GM12878 (cell line): ENCODE measurements at regions not wholly inside any gene's neighbourhood (a gene's known extent, or its start where the extent isn't known, plus 50 kb on each side); places are given as distances from the start of the nearest gene placed in this dataset.

Source experiments
- ATAC-seq: fragments of 200-7000 bp; cut with Tn5 transposase; 3 replicates; pipeline ENCODE4 v1.9.1; 2020; ENCODE audit warnings: mild to moderate bottlenecking, moderate library complexity
- BruUV-seq: library from RNA; stranded (reverse); fragments of 400-500 nt; replicated peaks from 2 replicates; lab custom pipeline; 2021; lab: Mats Ljungman, UMichigan
- CTCF ChIA-PET: fragments of 300-600 bp; sonication (Branson Sonifier 250); formaldehyde crosslinking; extraction: SDS; loops from one replicate; lab custom pipeline; 2021; ENCODE audit warnings: inconsistent platforms; lab: Yijun Ruan, JAX
- POLR2A ChIA-PET: fragments of 350-600 bp; formaldehyde crosslinking; extraction: SDS; loops from one replicate; lab custom pipeline; 2021; ENCODE audit warnings: inconsistent platforms; lab: Charles Lee
- RAD21 ChIA-PET: fragments of 300-600 bp; sonication (Branson Sonifier 250); formaldehyde crosslinking; loops from one replicate; lab custom pipeline; 2023; ENCODE audit warnings: antibody characterized with exemption; ENCODE audit not compliant: unreplicated experiment; lab: Charles Lee
- SMC1A ChIA-PET: fragments of 300-600 bp; sonication (Branson Sonifier 250); formaldehyde crosslinking; loops from one replicate; lab custom pipeline; 2023; ENCODE audit not compliant: unreplicated experiment, uncharacterized antibody; lab: Charles Lee
- DNase-seq: peaks from one replicate; pipeline ENCODE4 v3.0.0-alpha.2; 2011; ENCODE audit warnings: low read depth, low spot score
- FAIRE-seq: peaks from 3 replicates; lab custom pipeline; 2011; peaks lifted over from hg19 to GRCh38; lab: Jason Lieb, UNC
- H2AFZ ChIP-seq: 2 replicates; pipeline ENCODE4 v1.6.0; 2011; ENCODE audit warnings: low read depth, low read length, control low read depth; ENCODE audit not compliant: control insufficient read depth
- H3K27ac ChIP-seq: 2 replicates; pipeline ENCODE4 v1.5.1; 2011; ENCODE audit warnings: control low read depth; ENCODE audit not compliant: control insufficient read depth, insufficient read depth
- H3K27me3 ChIP-seq, 2 experiments: replicated peaks in 1 of 2; 2 replicates each; pipeline versions ENCODE4 v1.6.0 to v1.6.1; 2011; ENCODE audit warnings: low read length in 1 of 2; ENCODE audit not compliant: control insufficient read depth in 2 of 2, insufficient read depth in 2 of 2
- H3K36me3 ChIP-seq, 2 experiments: 2 replicates each; pipeline ENCODE4 v1.5.1; 2011; ENCODE audit warnings: low read length in 1 of 2; ENCODE audit not compliant: control insufficient read depth in 2 of 2, insufficient read depth in 2 of 2
- H3K4me1 ChIP-seq: 2 replicates; pipeline ENCODE4 v1.6.1; 2011; ENCODE audit warnings: mild to moderate bottlenecking, low read length, moderate library complexity, mixed read lengths; ENCODE audit not compliant: control insufficient read depth, insufficient read depth
- H3K4me2 ChIP-seq: 2 replicates; pipeline ENCODE4 v1.6.0; 2011; ENCODE audit warnings: control low read depth; ENCODE audit not compliant: control insufficient read depth, insufficient read depth
- H3K4me3 ChIP-seq: fragments of 200-600 bp; sonication (generic); 2 replicates; pipeline ENCODE4 v1.5.1; 2016
- H3K79me2 ChIP-seq: 2 replicates; pipeline ENCODE4 v1.6.0; 2011; ENCODE audit warnings: low read length; ENCODE audit not compliant: control insufficient read depth, insufficient read depth
- H3K9ac ChIP-seq: 2 replicates; pipeline ENCODE4 v1.8.0; 2011; ENCODE audit warnings: low read length, control low read depth, mixed read lengths; ENCODE audit not compliant: control insufficient read depth, insufficient read depth
- H3K9me3 ChIP-seq: replicated peaks from 3 replicates; pipeline ENCODE4 v1.5.1; 2011; ENCODE audit warnings: mild to moderate bottlenecking, low read length; ENCODE audit not compliant: control insufficient read depth, insufficient read depth
- H4K20me1 ChIP-seq: 2 replicates; pipeline ENCODE4 v1.6.0; 2011; ENCODE audit not compliant: control insufficient read depth, insufficient read depth
- CREM ChIP-seq: IDR thresholded peaks from 2 replicates; pipeline ENCODE4 v1.6.1; 2014; ENCODE audit warnings: antibody characterized with exemption, low read depth
- GABPA ChIP-seq: IDR thresholded peaks from 2 replicates; pipeline ENCODE4 v1.6.1; 2014; ENCODE audit warnings: antibody characterized with exemption, low read depth, mild to moderate bottlenecking, inconsistent platforms
- GATAD2B ChIP-seq: fragments of 450-650 bp; conservative IDR thresholded peaks from 2 replicates; pipeline ENCODE4 v1.6.1; 2017; ENCODE audit warnings: low read depth, mild to moderate bottlenecking, moderate library complexity
- HDGF ChIP-seq: fragments of 450-650 bp; IDR thresholded peaks from 2 replicates; pipeline ENCODE4 v1.6.1; 2016; ENCODE audit warnings: antibody characterized with exemption
- NR2C1 ChIP-seq: fragments of 450-650 bp; IDR thresholded peaks from 2 replicates; pipeline ENCODE4 v1.6.1; 2017; ENCODE audit warnings: antibody characterized with exemption, mild to moderate bottlenecking, moderate library complexity
- PML ChIP-seq: IDR thresholded peaks from 2 replicates; pipeline ENCODE4 v1.6.1; 2012; ENCODE audit warnings: low read length, inconsistent platforms
- POLR2AphosphoS2 ChIP-seq: IDR thresholded peaks from 2 replicates; pipeline ENCODE4 v1.6.1; 2011; ENCODE audit warnings: low read depth, mild to moderate bottlenecking, low read length, improper control_type of control experiment, moderate library complexity
- RAD51 ChIP-seq: fragments of 450-650 bp; IDR thresholded peaks from 2 replicates; pipeline ENCODE4 v1.6.1; 2016; ENCODE audit warnings: moderate library complexity, mild to moderate bottlenecking, inconsistent platforms
- STAT3 ChIP-seq: IDR thresholded peaks from 2 replicates; pipeline ENCODE4 v1.6.1; 2011; ENCODE audit warnings: low read depth, low read length, improper control_type of control experiment
- ZNF217 ChIP-seq: fragments of 450-650 bp; IDR thresholded peaks from 2 replicates; pipeline ENCODE4 v1.6.1; 2017; ENCODE audit warnings: antibody characterized with exemption, mild to moderate bottlenecking
- ZNF274 ChIP-seq: IDR thresholded peaks from one replicate; pipeline ENCODE4 v1.8.0; 2011; ENCODE audit not compliant: insufficient read length, insufficient read depth
- WGBS: methylation state at CpG from one replicate; pipeline ENCODE4 v1.1.6; 2016; ENCODE audit warnings: low lambda C conversion rate; ENCODE audit not compliant: insufficient replicate concordance, insufficient coverage; ENCODE audit errors: missing lambda C conversion rate; 5-methylcytosine and 5-hydroxymethylcytosine counted together
- in situ Hi-C: fragments of 300-500 bp; cut with MboI; formaldehyde crosslinking; loops from 9 replicates; pipeline ENCODE4 v1.14.3; 2018; ENCODE audit warnings: mixed read lengths
- intact Hi-C: fragments of 100-400 bp; cut with micrococcal nuclease; formaldehyde crosslinking; loops from one replicate; pipeline ENCODE4 v1.14.2; 2022; ENCODE audit not compliant: unreplicated experiment
- TF ChIP-seq, protein P1 (sequence below): IDR thresholded peaks from 2 replicates; pipeline ENCODE4 v1.6.1; 2012; ENCODE audit warnings: low read depth, low read length, improper control_type of control experiment
- TF ChIP-seq, protein P2 (sequence below): IDR thresholded peaks from 2 replicates; pipeline ENCODE4 v1.6.1; 2012; ENCODE audit warnings: low read depth, low read length, improper control_type of control experiment
- TF ChIP-seq, protein P3 (sequence below): fragments of 450-650 bp; formaldehyde crosslinking; IDR thresholded peaks from 2 replicates; pipeline ENCODE4 v1.4.0; 2020; ENCODE audit warnings: mild to moderate bottlenecking, moderate library complexity
- TF ChIP-seq, protein P4 (sequence below): fragments of 150-350 bp; IDR thresholded peaks from 2 replicates; pipeline ENCODE4 v1.6.1; 2014; ENCODE audit warnings: mild to moderate bottlenecking, low read depth, low read length

DNA sequence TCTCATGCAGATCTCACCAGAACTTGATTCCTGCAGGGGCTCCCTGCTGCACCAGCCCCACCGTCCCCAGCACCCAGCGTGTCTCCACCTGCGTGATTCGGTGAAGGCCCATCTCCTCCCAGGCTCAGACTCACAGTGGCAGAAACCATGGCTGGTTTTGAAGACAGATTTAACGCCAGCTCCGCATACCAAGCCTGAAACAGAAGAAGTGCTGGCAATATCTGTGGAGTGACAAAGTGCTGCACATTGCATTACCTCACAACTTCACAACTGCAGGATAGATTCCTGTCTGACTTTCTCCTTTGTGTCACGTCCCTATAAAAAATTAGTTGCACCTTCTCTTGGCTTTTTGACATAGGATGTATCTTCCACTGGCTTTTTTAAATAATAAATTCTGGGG is 120.7 kb downstream of the TTLL2 start:
- Histone ChIP-seq H3K27ac (no peak overlapping the region), H4K20me1 (no peaks in the 10 kb centered on the region), H3K9me3 (no peaks in the 10 kb centered on the region), H3K79me2 (no peaks in the 10 kb centered on the region), H3K4me3 (no peak overlapping the region), H3K27me3 (peaks cover 2 to 6% of the 10 kb centered on the region in 2 experiments; a peak in 2 of 4 replicates), H3K9ac (no peak overlapping the region), H2AFZ (no peak overlapping the region), H3K36me3 (no peaks in the 10 kb centered on the region), H3K4me1 (no peaks in the 10 kb centered on the region), H3K4me2 (no peak overlapping the region)
- ChIA-PET RAD21 (no interaction called here), POLR2A (no interaction called here), SMC1A (interaction anchor here (1.1 kb wide), 1 partner anchor 16 kb away, joined by 3 read pairs; no protein-coding TSS in a partner anchor), CTCF (interaction anchor here (1.4 kb wide), 1 partner anchor 453 kb away, joined by 3 read pairs; no protein-coding TSS in a partner anchor)
- no peak for DNase-seq
- FAIRE-seq = no peak
- in situ Hi-C loops (no loop called here), intact Hi-C loops (no loop called here)
- TF ChIP-seq STAT3 (no peak), POLR2AphosphoS2 (no peak), NR2C1 (no peak), ZNF274 (no peak), CREM (no peak), HDGF (no peak), GATAD2B (no peak), ZNF217 (no peak), PML (no peak), RAD51 (no peak), GABPA (no peak)
- TF ChIP-seq, protein P1, sequence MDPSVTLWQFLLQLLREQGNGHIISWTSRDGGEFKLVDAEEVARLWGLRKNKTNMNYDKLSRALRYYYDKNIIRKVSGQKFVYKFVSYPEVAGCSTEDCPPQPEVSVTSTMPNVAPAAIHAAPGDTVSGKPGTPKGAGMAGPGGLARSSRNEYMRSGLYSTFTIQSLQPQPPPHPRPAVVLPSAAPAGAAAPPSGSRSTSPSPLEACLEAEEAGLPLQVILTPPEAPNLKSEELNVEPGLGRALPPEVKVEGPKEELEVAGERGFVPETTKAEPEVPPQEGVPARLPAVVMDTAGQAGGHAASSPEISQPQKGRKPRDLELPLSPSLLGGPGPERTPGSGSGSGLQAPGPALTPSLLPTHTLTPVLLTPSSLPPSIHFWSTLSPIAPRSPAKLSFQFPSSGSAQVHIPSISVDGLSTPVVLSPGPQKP = no peak
- TF ChIP-seq, protein P2, sequence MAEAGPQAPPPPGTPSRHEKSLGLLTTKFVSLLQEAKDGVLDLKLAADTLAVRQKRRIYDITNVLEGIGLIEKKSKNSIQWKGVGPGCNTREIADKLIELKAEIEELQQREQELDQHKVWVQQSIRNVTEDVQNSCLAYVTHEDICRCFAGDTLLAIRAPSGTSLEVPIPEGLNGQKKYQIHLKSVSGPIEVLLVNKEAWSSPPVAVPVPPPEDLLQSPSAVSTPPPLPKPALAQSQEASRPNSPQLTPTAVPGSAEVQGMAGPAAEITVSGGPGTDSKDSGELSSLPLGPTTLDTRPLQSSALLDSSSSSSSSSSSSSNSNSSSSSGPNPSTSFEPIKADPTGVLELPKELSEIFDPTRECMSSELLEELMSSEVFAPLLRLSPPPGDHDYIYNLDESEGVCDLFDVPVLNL = no peak
- TF ChIP-seq, protein P3, sequence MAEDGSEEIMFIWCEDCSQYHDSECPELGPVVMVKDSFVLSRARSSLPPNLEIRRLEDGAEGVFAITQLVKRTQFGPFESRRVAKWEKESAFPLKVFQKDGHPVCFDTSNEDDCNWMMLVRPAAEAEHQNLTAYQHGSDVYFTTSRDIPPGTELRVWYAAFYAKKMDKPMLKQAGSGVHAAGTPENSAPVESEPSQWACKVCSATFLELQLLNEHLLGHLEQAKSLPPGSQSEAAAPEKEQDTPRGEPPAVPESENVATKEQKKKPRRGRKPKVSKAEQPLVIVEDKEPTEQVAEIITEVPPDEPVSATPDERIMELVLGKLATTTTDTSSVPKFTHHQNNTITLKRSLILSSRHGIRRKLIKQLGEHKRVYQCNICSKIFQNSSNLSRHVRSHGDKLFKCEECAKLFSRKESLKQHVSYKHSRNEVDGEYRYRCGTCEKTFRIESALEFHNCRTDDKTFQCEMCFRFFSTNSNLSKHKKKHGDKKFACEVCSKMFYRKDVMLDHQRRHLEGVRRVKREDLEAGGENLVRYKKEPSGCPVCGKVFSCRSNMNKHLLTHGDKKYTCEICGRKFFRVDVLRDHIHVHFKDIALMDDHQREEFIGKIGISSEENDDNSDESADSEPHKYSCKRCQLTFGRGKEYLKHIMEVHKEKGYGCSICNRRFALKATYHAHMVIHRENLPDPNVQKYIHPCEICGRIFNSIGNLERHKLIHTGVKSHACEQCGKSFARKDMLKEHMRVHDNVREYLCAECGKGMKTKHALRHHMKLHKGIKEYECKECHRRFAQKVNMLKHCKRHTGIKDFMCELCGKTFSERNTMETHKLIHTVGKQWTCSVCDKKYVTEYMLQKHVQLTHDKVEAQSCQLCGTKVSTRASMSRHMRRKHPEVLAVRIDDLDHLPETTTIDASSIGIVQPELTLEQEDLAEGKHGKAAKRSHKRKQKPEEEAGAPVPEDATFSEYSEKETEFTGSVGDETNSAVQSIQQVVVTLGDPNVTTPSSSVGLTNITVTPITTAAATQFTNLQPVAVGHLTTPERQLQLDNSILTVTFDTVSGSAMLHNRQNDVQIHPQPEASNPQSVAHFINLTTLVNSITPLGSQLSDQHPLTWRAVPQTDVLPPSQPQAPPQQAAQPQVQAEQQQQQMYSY = no peak
- TF ChIP-seq, protein P4, sequence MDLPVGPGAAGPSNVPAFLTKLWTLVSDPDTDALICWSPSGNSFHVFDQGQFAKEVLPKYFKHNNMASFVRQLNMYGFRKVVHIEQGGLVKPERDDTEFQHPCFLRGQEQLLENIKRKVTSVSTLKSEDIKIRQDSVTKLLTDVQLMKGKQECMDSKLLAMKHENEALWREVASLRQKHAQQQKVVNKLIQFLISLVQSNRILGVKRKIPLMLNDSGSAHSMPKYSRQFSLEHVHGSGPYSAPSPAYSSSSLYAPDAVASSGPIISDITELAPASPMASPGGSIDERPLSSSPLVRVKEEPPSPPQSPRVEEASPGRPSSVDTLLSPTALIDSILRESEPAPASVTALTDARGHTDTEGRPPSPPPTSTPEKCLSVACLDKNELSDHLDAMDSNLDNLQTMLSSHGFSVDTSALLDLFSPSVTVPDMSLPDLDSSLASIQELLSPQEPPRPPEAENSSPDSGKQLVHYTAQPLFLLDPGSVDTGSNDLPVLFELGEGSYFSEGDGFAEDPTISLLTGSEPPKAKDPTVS = no peak
- 25% methylated on average over 7 of the region's 7 CpGs for WGBS
- no peak for ATAC-seq
- BruUV-seq = no TSS peak
